IMR-90 (cell line): ENCODE measurements at regions not wholly inside any gene's neighbourhood (a gene's known extent, or its start where the extent isn't known, plus 50 kb on each side); places are given as distances from the start of the nearest gene placed in this dataset.
A peak's percentile ranks its signal among the peaks of the same experiment; 100 is the strongest.

Experiments used
- ATAC-seq: fragments of 200-7000 bp; cut with Tn5 transposase; 2 replicates; pipeline ENCODE4 v1.9.1; 2020; ENCODE audit warnings: low read depth, mild to moderate bottlenecking, moderate library complexity
- BruUV-seq: library from RNA; stranded (reverse); fragments of 400-500 nt; replicated peaks from 2 replicates; lab custom pipeline; 2021; lab: Mats Ljungman, UMichigan
- CTCF ChIA-PET: fragments of 300-600 bp; formaldehyde crosslinking; extraction: SDS; loops from one replicate; lab custom pipeline; 2021; ENCODE audit warnings: antibody characterized with exemption; lab: Yijun Ruan, JAX
- POLR2A ChIA-PET: fragments of 300-600 bp; sonication (Branson Sonifier 250); formaldehyde crosslinking; loops from one replicate; lab custom pipeline; 2022; ENCODE audit warnings: antibody characterized with exemption; ENCODE audit not compliant: unreplicated experiment; lab: Charles Lee
- DNase-seq: peaks from one replicate; pipeline ENCODE4 v3.0.0; 2013
- H2AFZ ChIP-seq: replicated peaks from 2 replicates; pipeline ENCODE3; 2013; ENCODE audit warnings: low read length, mild to moderate bottlenecking; ENCODE audit not compliant: poor library complexity
- H2AK5ac ChIP-seq: 2 replicates; pipeline ENCODE4 v1.6.1; 2013; ENCODE audit warnings: low read depth, low read length, inconsistent platforms
- H2AK9ac ChIP-seq: replicated peaks from 2 replicates; pipeline ENCODE3; 2013; ENCODE audit warnings: mild to moderate bottlenecking, low read depth, low read length, moderate library complexity; ENCODE audit not compliant: poor library complexity
- H2BK120ac ChIP-seq: 2 replicates; pipeline ENCODE4 v1.6.1; 2013; ENCODE audit warnings: low read depth, low read length, inconsistent platforms
- H2BK15ac ChIP-seq: 3 replicates; pipeline ENCODE4 v1.6.1; 2013; ENCODE audit warnings: low read depth, low read length, inconsistent platforms
- H2BK20ac ChIP-seq: 2 replicates; pipeline ENCODE4 v1.6.1; 2013; ENCODE audit warnings: low read depth, mild to moderate bottlenecking, inconsistent platforms, low read length, moderate library complexity
- H2BK5ac ChIP-seq: 2 replicates; pipeline ENCODE4 v1.6.1; 2013; ENCODE audit warnings: mild to moderate bottlenecking, low read depth, low read length, inconsistent platforms; ENCODE audit not compliant: poor library complexity, severe bottlenecking
- H3K14ac ChIP-seq: replicated peaks from 2 replicates; pipeline ENCODE4 v1.6.1; 2013; ENCODE audit warnings: low read depth, low read length, inconsistent platforms
- H3K18ac ChIP-seq: 2 replicates; pipeline ENCODE4 v1.6.1; 2013; ENCODE audit warnings: low read depth, low read length, control low read depth
- H3K23ac ChIP-seq: 2 replicates; pipeline ENCODE4 v1.6.1; 2013; ENCODE audit warnings: low read depth, low read length, inconsistent platforms
- H3K27ac ChIP-seq: 2 replicates; pipeline ENCODE4 v1.5.1; 2013; ENCODE audit warnings: mild to moderate bottlenecking, control low read depth, low read length; ENCODE audit not compliant: insufficient read depth
- H3K27me3 ChIP-seq: 2 replicates; pipeline ENCODE4 v1.6.1; 2013; ENCODE audit warnings: low read length; ENCODE audit not compliant: control insufficient read depth, insufficient read depth
- H3K36me3 ChIP-seq: 2 replicates; pipeline ENCODE4 v1.6.1; 2013; ENCODE audit warnings: low read length, mixed read lengths; ENCODE audit not compliant: control insufficient read depth, insufficient read depth
- H3K4ac ChIP-seq: 2 replicates; pipeline ENCODE4 v1.6.1; 2013; ENCODE audit warnings: low read depth, low read length, inconsistent platforms
- H3K4me1 ChIP-seq: 2 replicates; pipeline ENCODE4 v1.6.1; 2013; ENCODE audit warnings: low read length, mixed read lengths; ENCODE audit not compliant: control insufficient read depth, insufficient read depth
- H3K4me2 ChIP-seq: 2 replicates; pipeline ENCODE4 v1.6.1; 2013; ENCODE audit warnings: low read depth, mild to moderate bottlenecking, control low read depth, low read length, moderate library complexity
- H3K4me3 ChIP-seq: 2 replicates; pipeline ENCODE4 v1.5.1; 2013; ENCODE audit warnings: low read depth, mild to moderate bottlenecking, control low read depth, low read length, moderate library complexity; ENCODE audit not compliant: insufficient read depth
- H3K56ac ChIP-seq: 2 replicates; pipeline ENCODE4 v1.6.1; 2013; ENCODE audit warnings: low read length, inconsistent platforms; ENCODE audit not compliant: insufficient read depth; ENCODE audit errors: extremely low read depth
- H3K79me1 ChIP-seq, 2 experiments: 2 replicates each; pipeline ENCODE4 v1.6.1; 2013; ENCODE audit warnings: low read length in 2 of 2, inconsistent platforms in 1 of 2, low read depth in 1 of 2
- H3K9ac ChIP-seq: 2 replicates; pipeline ENCODE4 v1.6.1; 2013; ENCODE audit warnings: low read depth, low read length, control low read depth
- H3K9me1 ChIP-seq: 2 replicates; pipeline ENCODE4 v1.6.1; 2013; ENCODE audit warnings: low read length, inconsistent platforms; ENCODE audit not compliant: insufficient read depth
- H3K9me3 ChIP-seq: 2 replicates; pipeline ENCODE4 v1.6.1; 2013; ENCODE audit warnings: low read length; ENCODE audit not compliant: control insufficient read depth, insufficient read depth
- H4K20me1 ChIP-seq: 2 replicates; pipeline ENCODE4 v1.6.1; 2013; ENCODE audit warnings: low read length, inconsistent platforms; ENCODE audit not compliant: insufficient read depth
- H4K5ac ChIP-seq: 2 replicates; pipeline ENCODE4 v1.6.1; 2013; ENCODE audit warnings: mild to moderate bottlenecking, low read depth, low read length, control low read depth
- H4K8ac ChIP-seq, 2 experiments: 2 replicates each; pipeline ENCODE4 v1.6.1; 2013; ENCODE audit warnings: low read depth in 2 of 2, low read length in 2 of 2, control low read depth in 1 of 2, inconsistent platforms in 1 of 2
- H4K91ac ChIP-seq: 2 replicates; pipeline ENCODE4 v1.6.1; 2013; ENCODE audit warnings: low read depth, low read length, inconsistent platforms; ENCODE audit not compliant: insufficient read depth
- BHLHE40 ChIP-seq: fragments of 150-350 bp; IDR thresholded peaks from 2 replicates; pipeline ENCODE4 v1.6.1; 2016; ENCODE audit warnings: mild to moderate bottlenecking, low read depth, low read length
- CEBPB ChIP-seq: IDR thresholded peaks from 2 replicates; pipeline ENCODE4 v1.6.1; 2012; ENCODE audit warnings: low read depth, low read length, improper control_type of control experiment
- CHD1 ChIP-seq: IDR thresholded peaks from 2 replicates; pipeline ENCODE4 v1.6.1; 2012; ENCODE audit warnings: low read depth, low read length, improper control_type of control experiment
- FOS ChIP-seq: fragments of 150-350 bp; IDR thresholded peaks from 2 replicates; pipeline ENCODE4 v1.6.1; 2016; ENCODE audit warnings: low read depth, low read length
- MAFK ChIP-seq: IDR thresholded peaks from 2 replicates; pipeline ENCODE4 v1.6.1; 2012; ENCODE audit warnings: low read depth, low read length, improper control_type of control experiment
- MAZ ChIP-seq: IDR thresholded peaks from 2 replicates; pipeline ENCODE4 v1.6.1; 2012; ENCODE audit warnings: low read depth, mild to moderate bottlenecking, low read length, improper control_type of control experiment, moderate library complexity, borderline replicate concordance
- MXI1 ChIP-seq: IDR thresholded peaks from 2 replicates; pipeline ENCODE4 v1.6.1; 2012; ENCODE audit warnings: low read depth, mild to moderate bottlenecking, low read length, moderate library complexity, borderline replicate concordance
- NFE2L2 ChIP-seq: fragments of 150-350 bp; IDR thresholded peaks from 2 replicates; pipeline ENCODE4 v1.6.1; 2016; ENCODE audit warnings: low read depth, mild to moderate bottlenecking, low read length
- POLR2A ChIP-seq: IDR thresholded peaks from 2 replicates; pipeline ENCODE4 v1.6.1; 2012; ENCODE audit warnings: mild to moderate bottlenecking, low read depth, low read length
- RAD21 ChIP-seq: IDR thresholded peaks from 2 replicates; pipeline ENCODE4 v1.6.1; 2012; ENCODE audit warnings: low read length, improper control_type of control experiment
- RCOR1 ChIP-seq: IDR thresholded peaks from 2 replicates; pipeline ENCODE4 v1.6.1; 2012; ENCODE audit warnings: mild to moderate bottlenecking, low read length, improper control_type of control experiment; ENCODE audit not compliant: insufficient replicate concordance
- RFX5 ChIP-seq: IDR thresholded peaks from 2 replicates; pipeline ENCODE4 v1.8.0; 2012; ENCODE audit warnings: low read depth, mild to moderate bottlenecking, low read length, moderate library complexity
- SMC3 ChIP-seq: fragments of 150-350 bp; IDR thresholded peaks from 2 replicates; pipeline ENCODE4 v1.6.1; 2016; ENCODE audit warnings: low read depth, mild to moderate bottlenecking, antibody characterized with exemption, low read length, moderate library complexity
- whole genome bisulfite sequencing, 2 experiments: methylation state at CpG; one replicate each; pipeline versions ENCODE4 v1.1.5 to v1.1.7; 2013; ENCODE audit warnings: missing lambda C conversion rate in 2 of 2; ENCODE audit not compliant: insufficient read length in 1 of 2; ENCODE audit errors: extremely low coverage in 2 of 2; 5-methylcytosine and 5-hydroxymethylcytosine counted together
- dilution Hi-C: fragments of 300-500 bp; cut with HindIII; formaldehyde crosslinking; loops from one replicate; pipeline ENCODE4 v1.14.3; 2018; ENCODE audit warnings: low sequenced_read_pairs; ENCODE audit not compliant: unreplicated experiment
- in situ Hi-C: fragments of 300-500 bp; cut with MboI; formaldehyde crosslinking; loops from 3 replicates; pipeline ENCODE4 v1.14.3; 2019; ENCODE audit warnings: low sequenced_read_pairs, inconsistent platforms, mixed read lengths
- intact Hi-C: fragments of 100-400 bp; cut with micrococcal nuclease; formaldehyde crosslinking; loops from 2 replicates; pipeline ENCODE4 v1.10.0; 2022
- TF ChIP-seq, protein P1 (sequence below): fragments of 150-350 bp; IDR thresholded peaks from 2 replicates; pipeline ENCODE4 v1.6.1; 2016; ENCODE audit warnings: low read depth, mild to moderate bottlenecking, low read length, moderate library complexity, borderline replicate concordance
- TF ChIP-seq, protein P2 (sequence below): fragments of 150-350 bp; IDR thresholded peaks from 2 replicates; pipeline ENCODE4 v1.6.1; 2017; ENCODE audit warnings: mild to moderate bottlenecking, antibody characterized with exemption, low read length, low read depth
- TF ChIP-seq, protein P3 (sequence below): conservative IDR thresholded peaks from 2 replicates; pipeline ENCODE4 v1.5.1; 2012; ENCODE audit warnings: mild to moderate bottlenecking, low read depth, low read length, improper control_type of control experiment

- Histone ChIP-seq H3K4ac (no peak overlapping the region), H3K27me3 (no peaks in the 10 kb centered on the region), H4K91ac (no peak overlapping the region), H3K9me3 (no peaks in the 10 kb centered on the region), H4K8ac (no peak overlapping the region), H3K4me3 (no peak overlapping the region), H4K20me1 (no peaks in the 10 kb centered on the region), H2BK15ac (no peak overlapping the region), H2AK9ac (no peak overlapping the region), H3K56ac (no peak overlapping the region), H3K14ac (no peak overlapping the region), H2AFZ (no peak overlapping the region), H3K4me2 (no peak overlapping the region), H3K27ac (no peak overlapping the region), H3K4me1 (no peaks in the 10 kb centered on the region), H2BK5ac (no peak overlapping the region), H3K79me1 (no peaks in the 10 kb centered on the region), H3K9me1 (no peaks in the 10 kb centered on the region), H3K18ac (no peak overlapping the region), H2AK5ac (no peak overlapping the region), H2BK120ac (no peak overlapping the region), H3K23ac (no peak overlapping the region), H2BK20ac (no peak overlapping the region), H4K5ac (no peak overlapping the region), H3K36me3 (no peaks in the 10 kb centered on the region), H3K9ac (no peak overlapping the region)
- no CpG with 5 or more reads among the region's 5 CpGs for WGBS, 2 experiments
- intact Hi-C loops (loop anchor here (1.0 kb wide), 1 partner anchor 84 kb away; no protein-coding TSS in a partner anchor), dilution Hi-C loops (no loop called here), in situ Hi-C loops (no loop called here)
- peak; percentile 31 for DNase-seq
- BruUV-seq = no TSS peak
- peak; percentile 87 for ATAC-seq
- TF ChIP-seq, protein P1, sequence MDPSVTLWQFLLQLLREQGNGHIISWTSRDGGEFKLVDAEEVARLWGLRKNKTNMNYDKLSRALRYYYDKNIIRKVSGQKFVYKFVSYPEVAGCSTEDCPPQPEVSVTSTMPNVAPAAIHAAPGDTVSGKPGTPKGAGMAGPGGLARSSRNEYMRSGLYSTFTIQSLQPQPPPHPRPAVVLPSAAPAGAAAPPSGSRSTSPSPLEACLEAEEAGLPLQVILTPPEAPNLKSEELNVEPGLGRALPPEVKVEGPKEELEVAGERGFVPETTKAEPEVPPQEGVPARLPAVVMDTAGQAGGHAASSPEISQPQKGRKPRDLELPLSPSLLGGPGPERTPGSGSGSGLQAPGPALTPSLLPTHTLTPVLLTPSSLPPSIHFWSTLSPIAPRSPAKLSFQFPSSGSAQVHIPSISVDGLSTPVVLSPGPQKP = no peak
- no peak for TF ChIP-seq POLR2A
- no peak for TF ChIP-seq MAZ
- TF ChIP-seq CHD1 = no peak
- no peak for TF ChIP-seq FOS
- TF ChIP-seq, protein P2, sequence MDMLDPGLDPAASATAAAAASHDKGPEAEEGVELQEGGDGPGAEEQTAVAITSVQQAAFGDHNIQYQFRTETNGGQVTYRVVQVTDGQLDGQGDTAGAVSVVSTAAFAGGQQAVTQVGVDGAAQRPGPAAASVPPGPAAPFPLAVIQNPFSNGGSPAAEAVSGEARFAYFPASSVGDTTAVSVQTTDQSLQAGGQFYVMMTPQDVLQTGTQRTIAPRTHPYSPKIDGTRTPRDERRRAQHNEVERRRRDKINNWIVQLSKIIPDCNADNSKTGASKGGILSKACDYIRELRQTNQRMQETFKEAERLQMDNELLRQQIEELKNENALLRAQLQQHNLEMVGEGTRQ = no peak
- TF ChIP-seq RAD21 = peak; percentile 41
- TF ChIP-seq, protein P3, sequence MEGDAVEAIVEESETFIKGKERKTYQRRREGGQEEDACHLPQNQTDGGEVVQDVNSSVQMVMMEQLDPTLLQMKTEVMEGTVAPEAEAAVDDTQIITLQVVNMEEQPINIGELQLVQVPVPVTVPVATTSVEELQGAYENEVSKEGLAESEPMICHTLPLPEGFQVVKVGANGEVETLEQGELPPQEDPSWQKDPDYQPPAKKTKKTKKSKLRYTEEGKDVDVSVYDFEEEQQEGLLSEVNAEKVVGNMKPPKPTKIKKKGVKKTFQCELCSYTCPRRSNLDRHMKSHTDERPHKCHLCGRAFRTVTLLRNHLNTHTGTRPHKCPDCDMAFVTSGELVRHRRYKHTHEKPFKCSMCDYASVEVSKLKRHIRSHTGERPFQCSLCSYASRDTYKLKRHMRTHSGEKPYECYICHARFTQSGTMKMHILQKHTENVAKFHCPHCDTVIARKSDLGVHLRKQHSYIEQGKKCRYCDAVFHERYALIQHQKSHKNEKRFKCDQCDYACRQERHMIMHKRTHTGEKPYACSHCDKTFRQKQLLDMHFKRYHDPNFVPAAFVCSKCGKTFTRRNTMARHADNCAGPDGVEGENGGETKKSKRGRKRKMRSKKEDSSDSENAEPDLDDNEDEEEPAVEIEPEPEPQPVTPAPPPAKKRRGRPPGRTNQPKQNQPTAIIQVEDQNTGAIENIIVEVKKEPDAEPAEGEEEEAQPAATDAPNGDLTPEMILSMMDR = peak; percentile 64
- TF ChIP-seq NFE2L2 = no peak
- TF ChIP-seq MAFK = no peak
- TF ChIP-seq RCOR1 = no peak
- no peak for TF ChIP-seq RFX5
- TF ChIP-seq BHLHE40 = peak; percentile 53; the same call in 1 of the 2 replicates
- TF ChIP-seq CEBPB = no peak
- no peak for TF ChIP-seq MXI1
- peak; percentile 54 for TF ChIP-seq SMC3
- CTCF ChIA-PET = interaction anchor here (0.6 to 0.8 kb wide), 4 partner anchors 10 to 85 kb away, joined by 3 to 5 read pairs (median 4); no protein-coding TSS in a partner anchor
- POLR2A ChIA-PET = no interaction called here
Measured at GRCh38 chrX:140141444-140142029, 176.2 kb upstream of the CXorf66 start.
